ENCODE measurements at regions not wholly inside any gene's neighbourhood (a gene's known extent, or its start where the extent isn't known, plus 50 kb on each side); places are given as distances from the start of the nearest gene placed in this dataset.

DNA sequence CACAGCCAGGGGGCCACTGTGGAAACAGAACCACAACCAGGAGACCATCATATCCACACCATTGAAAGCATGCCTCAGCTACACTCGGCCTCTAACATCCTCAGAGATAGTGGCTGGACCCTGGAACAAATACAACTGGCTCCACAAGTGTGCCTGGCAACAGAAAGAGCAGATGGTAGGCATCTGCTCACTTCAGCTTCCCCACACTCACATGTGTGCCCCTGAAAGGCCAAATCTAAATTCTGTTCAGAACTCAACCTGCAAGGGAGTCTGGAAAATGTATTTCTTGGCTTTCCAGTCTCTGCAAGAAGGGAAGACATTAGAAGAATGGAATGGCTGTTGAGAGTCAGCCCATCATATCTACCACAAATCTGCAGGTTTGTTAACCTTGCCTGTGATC lies 54.7 kb upstream of the CTNNB1 start:
- no peak for DNase-seq (ENCODE audit: low read depth in 3 of 3)

DNA sequence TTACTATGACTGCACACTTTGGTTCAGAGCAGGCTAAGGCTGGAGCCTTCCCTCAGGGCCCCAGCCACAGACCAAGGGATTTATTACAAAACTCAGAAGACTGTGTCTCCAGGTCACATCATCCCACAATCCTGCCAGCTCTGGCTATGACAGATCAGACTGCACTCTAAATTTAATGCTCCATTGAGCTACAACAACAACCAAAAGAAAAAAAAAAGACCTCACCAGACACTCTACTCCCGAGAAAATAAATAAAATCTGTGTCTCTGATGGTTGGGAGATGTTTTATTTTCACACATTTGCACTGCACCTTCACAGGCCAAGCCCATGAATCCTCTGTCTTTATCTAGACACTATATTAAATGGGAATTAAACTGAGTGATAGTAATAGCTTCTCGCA lies 50.8 kb upstream of the CTNNB1 start:
- no peak for DNase-seq (ENCODE audit: low read depth in 3 of 3)

- no peak for DNase-seq (ENCODE audit: low read depth in 3 of 3)
Measured at GRCh38 chr3:41148901-41149300, 50.4 kb upstream of the CTNNB1 start.

All from stimulated activated CD4-positive, alpha-beta T cell treated with anti-CD3 and anti-CD28 coated beads, TNF-alpha, amount 100 ng/mL, for 24 hours (primary cell).